ENCODE measurements at regions not wholly inside any gene's neighbourhood (a gene's known extent, or its start where the extent isn't known, plus 50 kb on each side); places are given as distances from the start of the nearest gene placed in this dataset.

DNA sequence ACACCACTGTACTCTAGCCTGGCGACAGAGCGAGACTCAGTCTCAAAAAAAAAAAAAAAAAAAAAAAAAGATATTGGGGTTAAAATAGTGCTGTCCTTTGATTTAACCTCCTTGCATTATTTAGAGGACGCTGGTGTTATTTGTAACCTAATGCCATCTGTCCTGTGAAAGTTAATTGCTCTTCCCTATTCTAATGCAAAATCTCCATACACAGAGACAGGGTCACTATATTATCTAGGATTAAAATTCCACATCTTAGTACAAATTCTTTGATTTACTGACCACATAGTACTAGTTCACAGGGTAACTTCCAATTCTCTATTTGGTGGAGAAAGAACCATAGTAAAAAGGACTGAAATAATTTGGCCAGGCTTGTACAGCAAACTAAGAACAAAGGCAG lies 184.2 kb upstream of the STEAP4 start:
- Histone ChIP-seq H3K4me3 (replicated peaks in 1 of 4; ENCODE audit: control extremely low read depth in 1 of 4, insufficient read depth in 1 of 4, low read depth in 3 of 4, low read length in 4 of 4) (no peak overlapping the region), H3K36me3 (ENCODE audit: control insufficient read depth, insufficient read depth, low read length) (no peaks in the 10 kb centered on the region), H3K79me2 (ENCODE audit: control insufficient read depth, insufficient read depth, low read length) (no peaks in the 10 kb centered on the region), H3K4me2 (ENCODE audit: extremely low read depth, insufficient read depth, low read length) (no peak overlapping the region), H3K27me3 (ENCODE audit: control insufficient read depth, insufficient read depth, low read length) (no peaks in the 10 kb centered on the region), H3K9ac (ENCODE audit: insufficient read depth, low read length) (no peak overlapping the region), H3K4me1 (ENCODE audit: control insufficient read depth, extremely low read depth, insufficient read depth, low read length) (no peaks in the 10 kb centered on the region), H3K27ac (ENCODE audit: insufficient read depth, low read length) (no peak overlapping the region), H3K9me3 (ENCODE audit: control insufficient read depth, insufficient read depth, low read depth, low read length) (no peaks in the 10 kb centered on the region), H4K20me1 (ENCODE audit: control insufficient read depth, extremely low read depth, insufficient read depth, low read length) (no peaks in the 10 kb centered on the region), H2AFZ (ENCODE audit: low read length) (no peak overlapping the region)
- no peak for TF ChIP-seq EZH2 (IDR thresholded peaks at IDR 0.05; ENCODE audit: low read length, missing control alignments)
- TF ChIP-seq, protein P1, sequence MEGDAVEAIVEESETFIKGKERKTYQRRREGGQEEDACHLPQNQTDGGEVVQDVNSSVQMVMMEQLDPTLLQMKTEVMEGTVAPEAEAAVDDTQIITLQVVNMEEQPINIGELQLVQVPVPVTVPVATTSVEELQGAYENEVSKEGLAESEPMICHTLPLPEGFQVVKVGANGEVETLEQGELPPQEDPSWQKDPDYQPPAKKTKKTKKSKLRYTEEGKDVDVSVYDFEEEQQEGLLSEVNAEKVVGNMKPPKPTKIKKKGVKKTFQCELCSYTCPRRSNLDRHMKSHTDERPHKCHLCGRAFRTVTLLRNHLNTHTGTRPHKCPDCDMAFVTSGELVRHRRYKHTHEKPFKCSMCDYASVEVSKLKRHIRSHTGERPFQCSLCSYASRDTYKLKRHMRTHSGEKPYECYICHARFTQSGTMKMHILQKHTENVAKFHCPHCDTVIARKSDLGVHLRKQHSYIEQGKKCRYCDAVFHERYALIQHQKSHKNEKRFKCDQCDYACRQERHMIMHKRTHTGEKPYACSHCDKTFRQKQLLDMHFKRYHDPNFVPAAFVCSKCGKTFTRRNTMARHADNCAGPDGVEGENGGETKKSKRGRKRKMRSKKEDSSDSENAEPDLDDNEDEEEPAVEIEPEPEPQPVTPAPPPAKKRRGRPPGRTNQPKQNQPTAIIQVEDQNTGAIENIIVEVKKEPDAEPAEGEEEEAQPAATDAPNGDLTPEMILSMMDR (conservative IDR thresholded peaks at IDR 0.05 in 1 of 2, IDR thresholded peaks at IDR 0.05 in 1 of 2; ENCODE audit: low read depth in 1 of 2, low read length in 2 of 2): no peak
- DNase-seq (ENCODE audit: low read depth in 2 of 2): no peak

- no peak for TF ChIP-seq EZH2 (IDR thresholded peaks at IDR 0.05; ENCODE audit: low read length, missing control alignments)
- TF ChIP-seq, protein P1 (conservative IDR thresholded peaks at IDR 0.05 in 1 of 2, IDR thresholded peaks at IDR 0.05 in 1 of 2; ENCODE audit: low read depth in 1 of 2, low read length in 2 of 2): no peak
- no peaks in the 10 kb centered on the region for H4K20me1 ChIP-seq (ENCODE audit: control insufficient read depth, extremely low read depth, insufficient read depth, low read length)
Observed at GRCh38 chr7:88490161-88490560, 183.5 kb upstream of the STEAP4 start.

GRCh38 chr7:88485821-88486220 lies 179.1 kb upstream of the STEAP4 start:
- Histone ChIP-seq H3K79me2 (ENCODE audit: control insufficient read depth, insufficient read depth, low read length) (no peaks in the 10 kb centered on the region), H4K20me1 (ENCODE audit: control insufficient read depth, extremely low read depth, insufficient read depth, low read length) (no peaks in the 10 kb centered on the region), H3K9me3 (ENCODE audit: control insufficient read depth, insufficient read depth, low read depth, low read length) (no peaks in the 10 kb centered on the region), H3K4me1 (ENCODE audit: control insufficient read depth, extremely low read depth, insufficient read depth, low read length) (no peaks in the 10 kb centered on the region), H3K27ac (ENCODE audit: insufficient read depth, low read length) (no peak overlapping the region), H3K9ac (ENCODE audit: insufficient read depth, low read length) (no peak overlapping the region), H3K4me3 (replicated peaks in 1 of 4; ENCODE audit: control extremely low read depth in 1 of 4, insufficient read depth in 1 of 4, low read depth in 3 of 4, low read length in 4 of 4) (no peak overlapping the region), H3K27me3 (ENCODE audit: control insufficient read depth, insufficient read depth, low read length) (no peaks in the 10 kb centered on the region), H3K4me2 (ENCODE audit: extremely low read depth, insufficient read depth, low read length) (no peak overlapping the region), H3K36me3 (ENCODE audit: control insufficient read depth, insufficient read depth, low read length) (no peaks in the 10 kb centered on the region), H2AFZ (ENCODE audit: low read length) (no peak overlapping the region)
- no peak for DNase-seq (ENCODE audit: low read depth in 2 of 2)
- TF ChIP-seq, protein P1 (conservative IDR thresholded peaks at IDR 0.05 in 1 of 2, IDR thresholded peaks at IDR 0.05 in 1 of 2; ENCODE audit: low read depth in 1 of 2, low read length in 2 of 2): no peak
- TF ChIP-seq EZH2 (IDR thresholded peaks at IDR 0.05; ENCODE audit: low read length, missing control alignments): no peak

More at GRCh38 chr7:88490161-88490560, 183.5 kb upstream of the STEAP4 start:
- Histone ChIP-seq H3K36me3 (ENCODE audit: control insufficient read depth, insufficient read depth, low read length) (no peaks in the 10 kb centered on the region), H2AFZ (ENCODE audit: low read length) (no peak overlapping the region), H3K4me1 (ENCODE audit: control insufficient read depth, extremely low read depth, insufficient read depth, low read length) (no peaks in the 10 kb centered on the region), H3K4me3 (replicated peaks in 1 of 4; ENCODE audit: control extremely low read depth in 1 of 4, insufficient read depth in 1 of 4, low read depth in 3 of 4, low read length in 4 of 4) (no peak overlapping the region), H3K27me3 (ENCODE audit: control insufficient read depth, insufficient read depth, low read length) (no peaks in the 10 kb centered on the region), H3K9me3 (ENCODE audit: control insufficient read depth, insufficient read depth, low read depth, low read length) (no peaks in the 10 kb centered on the region), H3K27ac (ENCODE audit: insufficient read depth, low read length) (no peak overlapping the region), H3K4me2 (ENCODE audit: extremely low read depth, insufficient read depth, low read length) (no peak overlapping the region), H3K9ac (ENCODE audit: insufficient read depth, low read length) (no peak overlapping the region), H3K79me2 (ENCODE audit: control insufficient read depth, insufficient read depth, low read length) (no peaks in the 10 kb centered on the region)
- no peak for DNase-seq (ENCODE audit: low read depth in 2 of 2)

Data from fibroblast of lung (primary cell).